ENCODE measurements at regions not wholly inside any gene's neighbourhood (a gene's known extent, or its start where the extent isn't known, plus 50 kb on each side); places are given as distances from the start of the nearest gene placed in this dataset.

- no peaks in the 10 kb centered on the region for H4K20me1 ChIP-seq (ENCODE audit: low read depth)
- Mint-ChIP-seq H3K4me1 (no peaks in the 10 kb centered on the region), H3K27ac (no peak overlapping the region), H3K4me3 (no peak overlapping the region), H3K36me3 (no peaks in the 10 kb centered on the region), H3K27me3 (ENCODE audit: insufficient read depth, low read depth) (no peaks in the 10 kb centered on the region), H3K9me3 (peaks cover 2% of the 10 kb centered on the region)
- H3K27me3 ChIP-seq, result no peaks in the 10 kb centered on the region
- no peaks in the 10 kb centered on the region for H3K4me1 ChIP-seq
- TF ChIP-seq EZH2phosphoT487 (IDR thresholded peaks at IDR 0.05) (no peak), EZH2 (IDR thresholded peaks at IDR 0.05) (no peak)
- TF ChIP-seq, protein P1, sequence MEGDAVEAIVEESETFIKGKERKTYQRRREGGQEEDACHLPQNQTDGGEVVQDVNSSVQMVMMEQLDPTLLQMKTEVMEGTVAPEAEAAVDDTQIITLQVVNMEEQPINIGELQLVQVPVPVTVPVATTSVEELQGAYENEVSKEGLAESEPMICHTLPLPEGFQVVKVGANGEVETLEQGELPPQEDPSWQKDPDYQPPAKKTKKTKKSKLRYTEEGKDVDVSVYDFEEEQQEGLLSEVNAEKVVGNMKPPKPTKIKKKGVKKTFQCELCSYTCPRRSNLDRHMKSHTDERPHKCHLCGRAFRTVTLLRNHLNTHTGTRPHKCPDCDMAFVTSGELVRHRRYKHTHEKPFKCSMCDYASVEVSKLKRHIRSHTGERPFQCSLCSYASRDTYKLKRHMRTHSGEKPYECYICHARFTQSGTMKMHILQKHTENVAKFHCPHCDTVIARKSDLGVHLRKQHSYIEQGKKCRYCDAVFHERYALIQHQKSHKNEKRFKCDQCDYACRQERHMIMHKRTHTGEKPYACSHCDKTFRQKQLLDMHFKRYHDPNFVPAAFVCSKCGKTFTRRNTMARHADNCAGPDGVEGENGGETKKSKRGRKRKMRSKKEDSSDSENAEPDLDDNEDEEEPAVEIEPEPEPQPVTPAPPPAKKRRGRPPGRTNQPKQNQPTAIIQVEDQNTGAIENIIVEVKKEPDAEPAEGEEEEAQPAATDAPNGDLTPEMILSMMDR (IDR thresholded peaks at IDR 0.05), result no peak
- no peak overlapping the region for H2AFZ ChIP-seq (replicated peaks)
- H3K4me2 ChIP-seq, result no peak overlapping the region
- H3K79me2 ChIP-seq (ENCODE audit: low read depth), result no peaks in the 10 kb centered on the region
- H3K4me3 ChIP-seq, result no peak overlapping the region
- no peaks in the 10 kb centered on the region for H3K36me3 ChIP-seq
- no peak overlapping the region for H3K9ac ChIP-seq
- DNase-seq (ENCODE audit: low spot score), result no peak
- no peaks in the 10 kb centered on the region for H3F3A ChIP-seq (ENCODE audit: low read depth)
- H3K9me3 ChIP-seq (ENCODE audit: low read depth), result no peaks in the 10 kb centered on the region
- no peak overlapping the region for H3K27ac ChIP-seq
These were observed 297.3 kb downstream of the IKZF2 start for GRCh38 chr2:212854116-212854515.

DNA sequence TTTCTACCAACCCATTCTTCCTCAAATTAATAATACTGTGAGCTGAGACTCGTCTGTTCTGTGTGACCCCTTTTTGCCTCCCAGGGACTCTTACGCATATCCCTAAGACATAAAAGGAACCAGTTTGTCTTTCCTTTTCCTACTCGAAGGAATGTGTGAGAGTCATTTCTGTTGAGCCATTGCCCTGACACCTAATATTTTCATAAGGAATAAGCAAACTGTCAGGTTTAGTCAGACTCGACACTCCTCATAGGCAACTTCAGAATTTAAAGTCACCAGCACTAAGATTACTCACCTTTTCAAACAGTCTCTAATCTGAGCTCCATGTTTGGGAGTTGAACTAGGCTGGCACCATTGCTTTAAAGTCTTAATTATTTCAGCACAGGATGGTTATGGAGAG is 305.5 kb downstream of the IKZF2 start:
- H3K4me3 ChIP-seq, result no peak overlapping the region
- H3K9me3 ChIP-seq (ENCODE audit: low read depth), result no peaks in the 10 kb centered on the region
- Mint-ChIP-seq H3K4me1 (no peaks in the 10 kb centered on the region), H3K9me3 (no peaks in the 10 kb centered on the region), H3K36me3 (no peaks in the 10 kb centered on the region), H3K27me3 (ENCODE audit: insufficient read depth, low read depth) (no peaks in the 10 kb centered on the region), H3K27ac (no peak overlapping the region), H3K4me3 (no peak overlapping the region)
- no peaks in the 10 kb centered on the region for H4K20me1 ChIP-seq (ENCODE audit: low read depth)
- no peak overlapping the region for H2AFZ ChIP-seq (replicated peaks)
- no peaks in the 10 kb centered on the region for H3F3A ChIP-seq (ENCODE audit: low read depth)
- H3K9ac ChIP-seq, result no peak overlapping the region
- TF ChIP-seq EZH2phosphoT487 (IDR thresholded peaks at IDR 0.05), result no peak
- TF ChIP-seq, protein P1 (IDR thresholded peaks at IDR 0.05), result no peak
- no peak for TF ChIP-seq EZH2 (IDR thresholded peaks at IDR 0.05)
- DNase-seq (ENCODE audit: low spot score), result no peak
- no peaks in the 10 kb centered on the region for H3K36me3 ChIP-seq
- no peaks in the 10 kb centered on the region for H3K79me2 ChIP-seq (ENCODE audit: low read depth)
- H3K27ac ChIP-seq, result no peak overlapping the region
- H3K27me3 ChIP-seq, result no peaks in the 10 kb centered on the region
- H3K4me2 ChIP-seq, result no peak overlapping the region
- H3K4me1 ChIP-seq, result no peaks in the 10 kb centered on the region

GRCh38 chr2:212843409-212844199 is 305.0 kb upstream of the ERBB4 start:
- no peaks in the 10 kb centered on the region for H3K4me1 ChIP-seq
- no peak overlapping the region for H3K27ac ChIP-seq
- H3K27me3 Mint-ChIP-seq (ENCODE audit: insufficient read depth, low read depth), result no peaks in the 10 kb centered on the region
- no peak overlapping the region for H3K9ac ChIP-seq
- H3K4me3 Mint-ChIP-seq, result no peak overlapping the region
- H2AFZ ChIP-seq (replicated peaks), result no peak overlapping the region
- H3K9me3 ChIP-seq (ENCODE audit: low read depth), result no peaks in the 10 kb centered on the region
- no peaks in the 10 kb centered on the region for H3K27me3 ChIP-seq
- H3K79me2 ChIP-seq (ENCODE audit: low read depth), result no peaks in the 10 kb centered on the region
- H3K4me3 ChIP-seq, result no peak overlapping the region
- no peak overlapping the region for H3K4me2 ChIP-seq
- DNase-seq (ENCODE audit: low spot score), result no peak
- H3F3A ChIP-seq (ENCODE audit: low read depth), result no peaks in the 10 kb centered on the region
- H3K9me3 Mint-ChIP-seq, result no peaks in the 10 kb centered on the region
- no peaks in the 10 kb centered on the region for H3K4me1 Mint-ChIP-seq
- no peaks in the 10 kb centered on the region for H3K36me3 ChIP-seq
- H3K36me3 Mint-ChIP-seq, result no peaks in the 10 kb centered on the region
- H3K27ac Mint-ChIP-seq, result no peak overlapping the region
- H4K20me1 ChIP-seq (ENCODE audit: low read depth), result no peaks in the 10 kb centered on the region
- TF ChIP-seq EZH2 (IDR thresholded peaks at IDR 0.05) (no peak), EZH2phosphoT487 (IDR thresholded peaks at IDR 0.05) (no peak)
- TF ChIP-seq, protein P1 (IDR thresholded peaks at IDR 0.05), result no peak
